ENCODE measurements at regions not wholly inside any gene's neighbourhood (a gene's known extent, or its start where the extent isn't known, plus 50 kb on each side); places are given as distances from the start of the nearest gene placed in this dataset.
A peak's percentile ranks its signal among the peaks of the same experiment; 100 is the strongest.

- no peak for DNase-seq (ENCODE audit: low spot score)
These were observed 76.2 kb upstream of the ARHGEF7 start for GRCh38 chr13:111038887-111039286.

GRCh38 chr13:111037927-111038326 is 77.2 kb upstream of the ARHGEF7 start:
- no peak for DNase-seq (ENCODE audit: low spot score)

GRCh38 chr13:111036665-111037064 is 78.4 kb upstream of the ARHGEF7 start:
- no peak for DNase-seq (ENCODE audit: low spot score)

GRCh38 chr13:111035861-111036260 is 79.2 kb upstream of the ARHGEF7 start:
- no peak for DNase-seq (ENCODE audit: low spot score)

- no peak for DNase-seq (ENCODE audit: low spot score)
These were observed 80.3 kb upstream of the ARHGEF7 start for GRCh38 chr13:111034811-111035210.

- no peak for DNase-seq (ENCODE audit: low spot score)
These were observed 81.7 kb upstream of the ARHGEF7 start for GRCh38 chr13:111033172-111034130.

GRCh38 chr13:111031531-111031961 is 83.6 kb upstream of the ARHGEF7 start:
- DNase-seq (ENCODE audit: low spot score), result peak; percentile 31

GRCh38 chr13:111029957-111030609 is 85.0 kb upstream of the ARHGEF7 start:
- no peak for DNase-seq (ENCODE audit: low spot score)

GRCh38 chr13:111027458-111028439 is 87.4 kb upstream of the ARHGEF7 start:
- DNase-seq (ENCODE audit: low spot score), result peak; percentile 8

GRCh38 chr13:111025310-111025709 is 89.8 kb upstream of the ARHGEF7 start:
- no peak for DNase-seq (ENCODE audit: low spot score)

- DNase-seq (ENCODE audit: low spot score), result no peak
These were observed 92.2 kb upstream of the ARHGEF7 start for GRCh38 chr13:111022886-111023285.

- DNase-seq (ENCODE audit: low spot score), result no peak
These were observed 92.9 kb upstream of the ARHGEF7 start for GRCh38 chr13:111022241-111022640.

GRCh38 chr13:111021270-111021669 is 93.8 kb upstream of the ARHGEF7 start:
- DNase-seq (ENCODE audit: low spot score), result no peak

GRCh38 chr13:111020546-111020945 is 94.6 kb upstream of the ARHGEF7 start:
- DNase-seq (ENCODE audit: low spot score), result no peak

GRCh38 chr13:111020021-111020420 is 95.1 kb upstream of the ARHGEF7 start:
- DNase-seq (ENCODE audit: low spot score), result no peak

- DNase-seq (ENCODE audit: low spot score), result no peak
These were observed 97.2 kb upstream of the ARHGEF7 start for GRCh38 chr13:111017755-111018459.

- no peak for DNase-seq (ENCODE audit: low spot score)
These were observed 98.3 kb upstream of the ANKRD10 start for GRCh38 chr13:111013196-111013595.

- peak; percentile 14 for DNase-seq (ENCODE audit: low spot score)
These were observed 97.0 kb upstream of the ANKRD10 start for GRCh38 chr13:111011899-111012298.

GRCh38 chr13:111008351-111008750 is 93.5 kb upstream of the ANKRD10 start:
- DNase-seq (ENCODE audit: low spot score), result no peak

- DNase-seq (ENCODE audit: low spot score), result no peak
These were observed 92.3 kb upstream of the ANKRD10 start for GRCh38 chr13:111007209-111007608.

- no peak for DNase-seq (ENCODE audit: low spot score)
These were observed 91.7 kb upstream of the ANKRD10 start for GRCh38 chr13:111006506-111007031.
